ENCODE measurements at regions not wholly inside any gene's neighbourhood (a gene's known extent, or its start where the extent isn't known, plus 50 kb on each side); places are given as distances from the start of the nearest gene placed in this dataset. TPM values are rescaled to one million over a fixed set of nuclear protein-coding genes. Genes with fewer than 3 reads are reported as not detected.

DNA sequence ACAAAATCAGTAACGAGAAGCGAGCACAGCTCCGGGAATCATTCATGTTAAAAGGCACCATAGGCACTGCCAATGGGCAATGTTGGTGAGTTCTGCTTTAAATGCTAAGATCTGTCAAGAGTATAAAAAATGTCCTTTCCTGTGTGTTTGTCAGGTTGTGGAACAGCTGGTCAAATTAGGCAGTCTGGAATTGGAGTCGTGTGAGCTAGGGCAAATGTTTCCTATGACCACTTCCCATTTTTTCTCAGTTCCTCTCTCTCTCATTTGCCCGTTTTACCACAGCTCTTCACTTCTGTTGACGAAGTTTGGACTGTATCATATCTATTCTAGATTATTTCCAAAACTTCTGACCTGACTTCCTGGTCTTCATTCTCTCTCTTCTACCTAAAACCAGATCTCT is 60.8 kb upstream of the GOLIM4 start:
- Histone ChIP-seq H3K27ac (ENCODE audit: low read depth, low read length) (no peak overlapping the region), H3K4me3 (ENCODE audit: insufficient read depth, low read length) (no peak overlapping the region), H3K4me1 (ENCODE audit: insufficient read depth, low read length) (no peaks in the 10 kb centered on the region), H3K79me2 (ENCODE audit: insufficient read depth, low read length) (no peaks in the 10 kb centered on the region), H3K4me2 (ENCODE audit: insufficient read depth, low read length) (no peak overlapping the region), H2AFZ (ENCODE audit: low read length) (no peak overlapping the region), H4K20me1 (ENCODE audit: insufficient read depth, low read length) (no peaks in the 10 kb centered on the region), H3K9me3 (ENCODE audit: low read depth, low read length) (no peaks in the 10 kb centered on the region), H3K27me3 (ENCODE audit: insufficient read depth, low read length) (no peaks in the 10 kb centered on the region), H3K36me3 (ENCODE audit: insufficient read depth, low read length) (no peaks in the 10 kb centered on the region)
- TF ChIP-seq, protein P1, sequence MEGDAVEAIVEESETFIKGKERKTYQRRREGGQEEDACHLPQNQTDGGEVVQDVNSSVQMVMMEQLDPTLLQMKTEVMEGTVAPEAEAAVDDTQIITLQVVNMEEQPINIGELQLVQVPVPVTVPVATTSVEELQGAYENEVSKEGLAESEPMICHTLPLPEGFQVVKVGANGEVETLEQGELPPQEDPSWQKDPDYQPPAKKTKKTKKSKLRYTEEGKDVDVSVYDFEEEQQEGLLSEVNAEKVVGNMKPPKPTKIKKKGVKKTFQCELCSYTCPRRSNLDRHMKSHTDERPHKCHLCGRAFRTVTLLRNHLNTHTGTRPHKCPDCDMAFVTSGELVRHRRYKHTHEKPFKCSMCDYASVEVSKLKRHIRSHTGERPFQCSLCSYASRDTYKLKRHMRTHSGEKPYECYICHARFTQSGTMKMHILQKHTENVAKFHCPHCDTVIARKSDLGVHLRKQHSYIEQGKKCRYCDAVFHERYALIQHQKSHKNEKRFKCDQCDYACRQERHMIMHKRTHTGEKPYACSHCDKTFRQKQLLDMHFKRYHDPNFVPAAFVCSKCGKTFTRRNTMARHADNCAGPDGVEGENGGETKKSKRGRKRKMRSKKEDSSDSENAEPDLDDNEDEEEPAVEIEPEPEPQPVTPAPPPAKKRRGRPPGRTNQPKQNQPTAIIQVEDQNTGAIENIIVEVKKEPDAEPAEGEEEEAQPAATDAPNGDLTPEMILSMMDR (IDR thresholded peaks at IDR 0.05; ENCODE audit: extremely low read depth, low read depth, low read length), result no peak
- no peak for DNase-seq (ENCODE audit: insufficient read length, low spot score, missing footprints)

DNA sequence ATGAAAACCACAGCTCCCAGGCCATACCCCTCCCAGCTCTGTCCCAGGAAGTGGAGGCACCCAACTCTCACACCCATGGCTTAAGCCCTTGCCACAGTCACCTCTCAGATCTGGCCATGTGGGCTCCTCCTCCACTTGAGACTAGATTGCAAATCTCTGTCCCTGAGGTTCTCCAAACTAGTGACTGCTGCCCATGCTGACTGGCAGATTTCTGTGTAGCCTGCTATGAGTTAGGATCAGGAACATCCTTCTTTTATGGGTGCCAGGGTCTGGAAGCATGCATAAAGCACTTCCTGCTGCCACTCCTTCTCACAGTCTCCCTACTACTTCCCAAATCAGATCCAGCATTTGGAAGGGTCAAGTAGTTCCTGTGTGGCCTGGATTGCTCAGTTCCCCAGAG is 59.6 kb upstream of the GOLIM4 start:
- Histone ChIP-seq H3K4me3 (ENCODE audit: insufficient read depth, low read length) (no peak overlapping the region), H3K79me2 (ENCODE audit: insufficient read depth, low read length) (no peaks in the 10 kb centered on the region), H3K27me3 (ENCODE audit: insufficient read depth, low read length) (no peaks in the 10 kb centered on the region), H3K4me1 (ENCODE audit: insufficient read depth, low read length) (no peaks in the 10 kb centered on the region), H3K27ac (ENCODE audit: low read depth, low read length) (no peak overlapping the region), H4K20me1 (ENCODE audit: insufficient read depth, low read length) (no peaks in the 10 kb centered on the region), H3K4me2 (ENCODE audit: insufficient read depth, low read length) (no peak overlapping the region), H2AFZ (ENCODE audit: low read length) (no peak overlapping the region), H3K9me3 (ENCODE audit: low read depth, low read length) (no peaks in the 10 kb centered on the region), H3K36me3 (ENCODE audit: insufficient read depth, low read length) (no peaks in the 10 kb centered on the region)
- DNase-seq (ENCODE audit: insufficient read length, low spot score, missing footprints), result peak; percentile 86
- TF ChIP-seq, protein P1 (IDR thresholded peaks at IDR 0.05; ENCODE audit: extremely low read depth, low read depth, low read length), result no peak

DNA sequence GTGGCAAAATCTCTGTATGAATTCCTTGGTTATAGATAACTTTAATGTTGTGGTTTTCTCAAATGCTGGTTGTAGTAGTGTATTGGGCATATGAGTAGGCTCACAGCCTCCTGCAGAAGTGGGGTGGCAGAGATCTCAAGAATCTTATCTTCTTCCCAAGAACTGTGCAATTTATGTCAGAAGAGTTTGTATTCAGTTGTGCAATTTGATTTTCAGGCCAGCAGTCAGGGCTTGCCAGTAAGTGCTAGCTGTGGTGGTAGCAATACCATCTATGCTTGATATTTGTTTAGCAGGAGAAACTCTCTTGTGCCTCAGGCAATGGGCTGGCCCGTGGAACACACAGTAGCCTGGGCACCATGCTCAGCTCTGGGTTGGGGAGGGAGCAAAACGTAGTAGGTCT is 58.4 kb upstream of the GOLIM4 start:
- H4K20me1 ChIP-seq (ENCODE audit: insufficient read depth, low read length), result no peaks in the 10 kb centered on the region
- H3K4me3 ChIP-seq (ENCODE audit: insufficient read depth, low read length), result no peak overlapping the region
- H2AFZ ChIP-seq (ENCODE audit: low read length), result no peak overlapping the region
- H3K9me3 ChIP-seq (ENCODE audit: low read depth, low read length), result no peaks in the 10 kb centered on the region
- no peaks in the 10 kb centered on the region for H3K36me3 ChIP-seq (ENCODE audit: insufficient read depth, low read length)
- no peak overlapping the region for H3K27ac ChIP-seq (ENCODE audit: low read depth, low read length)
- H3K4me1 ChIP-seq (ENCODE audit: insufficient read depth, low read length), result no peaks in the 10 kb centered on the region
- TF ChIP-seq, protein P1 (IDR thresholded peaks at IDR 0.05; ENCODE audit: extremely low read depth, low read depth, low read length), result no peak
- H3K4me2 ChIP-seq (ENCODE audit: insufficient read depth, low read length), result no peak overlapping the region
- no peaks in the 10 kb centered on the region for H3K79me2 ChIP-seq (ENCODE audit: insufficient read depth, low read length)
- H3K27me3 ChIP-seq (ENCODE audit: insufficient read depth, low read length), result no peaks in the 10 kb centered on the region
- no peak for DNase-seq (ENCODE audit: insufficient read length, low spot score, missing footprints)

DNA sequence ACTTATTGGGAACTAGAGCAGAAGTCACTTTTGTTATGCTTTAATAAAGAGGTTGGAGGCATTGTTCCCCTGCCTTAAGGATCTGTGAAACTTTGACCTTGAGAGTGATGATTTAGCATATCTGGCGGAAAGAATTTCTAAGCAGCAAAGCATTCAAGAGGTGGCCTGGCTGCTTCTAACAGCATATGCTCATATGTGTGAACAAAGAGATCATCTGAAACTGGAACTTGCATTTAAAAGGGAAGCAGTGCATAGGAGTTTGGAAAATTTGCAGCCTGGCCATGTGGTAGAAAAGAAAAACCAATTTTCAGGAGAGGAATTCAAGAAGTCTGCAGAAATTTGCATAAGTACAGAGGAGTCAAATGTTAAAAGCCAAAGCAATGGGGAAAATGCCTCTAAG is 56.4 kb upstream of the GOLIM4 start:
- DNase-seq (ENCODE audit: insufficient read length, low spot score, missing footprints), result no peak
- TF ChIP-seq, protein P1 (IDR thresholded peaks at IDR 0.05; ENCODE audit: extremely low read depth, low read depth, low read length), result no peak
- Histone ChIP-seq H4K20me1 (ENCODE audit: insufficient read depth, low read length) (no peaks in the 10 kb centered on the region), H3K9me3 (ENCODE audit: low read depth, low read length) (no peaks in the 10 kb centered on the region), H3K36me3 (ENCODE audit: insufficient read depth, low read length) (no peaks in the 10 kb centered on the region), H3K4me1 (ENCODE audit: insufficient read depth, low read length) (no peaks in the 10 kb centered on the region), H3K79me2 (ENCODE audit: insufficient read depth, low read length) (no peaks in the 10 kb centered on the region), H3K27ac (ENCODE audit: low read depth, low read length) (no peak overlapping the region), H3K4me3 (ENCODE audit: insufficient read depth, low read length) (no peak overlapping the region), H3K27me3 (ENCODE audit: insufficient read depth, low read length) (no peaks in the 10 kb centered on the region), H2AFZ (ENCODE audit: low read length) (no peak overlapping the region), H3K4me2 (ENCODE audit: insufficient read depth, low read length) (no peak overlapping the region)

Small RNA genes in the stretch of these regions (small RNA-seq; reads per million reads assigned to genes)
- gene MIR551B (not detected), gene RNU2-20P (0.22 reads per million)
